ENCODE measurements at regions not wholly inside any gene's neighbourhood (a gene's known extent, or its start where the extent isn't known, plus 50 kb on each side); places are given as distances from the start of the nearest gene placed in this dataset.

DNA sequence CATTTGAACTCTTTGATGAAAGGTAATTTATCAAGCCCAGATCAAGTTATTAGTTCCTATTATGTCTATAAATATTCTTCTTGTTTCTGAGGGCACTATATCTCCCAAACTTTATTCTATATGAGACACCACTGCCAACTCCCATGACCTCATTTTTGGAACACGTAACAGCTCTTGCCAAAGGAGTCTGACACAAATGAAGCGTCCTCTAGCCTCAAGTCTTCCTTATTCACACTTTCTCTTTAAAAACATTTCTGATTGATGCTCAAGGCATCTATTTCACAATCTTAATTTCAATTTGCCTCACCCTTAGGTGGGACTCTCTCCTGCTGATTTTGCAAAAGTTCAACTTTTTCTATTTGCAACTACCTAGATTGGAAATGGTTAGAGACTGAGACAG is 848.4 kb downstream of the GATA3 start:
- no peaks in the 10 kb centered on the region for H3K36me3 ChIP-seq
- H3K9me3 ChIP-seq: no peaks in the 10 kb centered on the region
- intact Hi-C loops (cut with DNase I): no loop called here
- H3K4me1 ChIP-seq (ENCODE audit: insufficient read depth): no peaks in the 10 kb centered on the region
- WGBS, 3 donors: 68 to 76% (median 70%) methylated on average over 2 of the region's 2 CpGs
- no peak overlapping the region for H3K27ac ChIP-seq
- TF ChIP-seq EP300 (IDR thresholded peaks at IDR 0.05) (no peak), POLR2A (IDR thresholded peaks at IDR 0.05) (no peak)
- TF ChIP-seq, protein P1, sequence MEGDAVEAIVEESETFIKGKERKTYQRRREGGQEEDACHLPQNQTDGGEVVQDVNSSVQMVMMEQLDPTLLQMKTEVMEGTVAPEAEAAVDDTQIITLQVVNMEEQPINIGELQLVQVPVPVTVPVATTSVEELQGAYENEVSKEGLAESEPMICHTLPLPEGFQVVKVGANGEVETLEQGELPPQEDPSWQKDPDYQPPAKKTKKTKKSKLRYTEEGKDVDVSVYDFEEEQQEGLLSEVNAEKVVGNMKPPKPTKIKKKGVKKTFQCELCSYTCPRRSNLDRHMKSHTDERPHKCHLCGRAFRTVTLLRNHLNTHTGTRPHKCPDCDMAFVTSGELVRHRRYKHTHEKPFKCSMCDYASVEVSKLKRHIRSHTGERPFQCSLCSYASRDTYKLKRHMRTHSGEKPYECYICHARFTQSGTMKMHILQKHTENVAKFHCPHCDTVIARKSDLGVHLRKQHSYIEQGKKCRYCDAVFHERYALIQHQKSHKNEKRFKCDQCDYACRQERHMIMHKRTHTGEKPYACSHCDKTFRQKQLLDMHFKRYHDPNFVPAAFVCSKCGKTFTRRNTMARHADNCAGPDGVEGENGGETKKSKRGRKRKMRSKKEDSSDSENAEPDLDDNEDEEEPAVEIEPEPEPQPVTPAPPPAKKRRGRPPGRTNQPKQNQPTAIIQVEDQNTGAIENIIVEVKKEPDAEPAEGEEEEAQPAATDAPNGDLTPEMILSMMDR (IDR thresholded peaks at IDR 0.05): no peak
- no peaks in the 10 kb centered on the region for H3K27me3 ChIP-seq
- no peak for DNase-seq
- no peak overlapping the region for H3K4me3 ChIP-seq

DNA sequence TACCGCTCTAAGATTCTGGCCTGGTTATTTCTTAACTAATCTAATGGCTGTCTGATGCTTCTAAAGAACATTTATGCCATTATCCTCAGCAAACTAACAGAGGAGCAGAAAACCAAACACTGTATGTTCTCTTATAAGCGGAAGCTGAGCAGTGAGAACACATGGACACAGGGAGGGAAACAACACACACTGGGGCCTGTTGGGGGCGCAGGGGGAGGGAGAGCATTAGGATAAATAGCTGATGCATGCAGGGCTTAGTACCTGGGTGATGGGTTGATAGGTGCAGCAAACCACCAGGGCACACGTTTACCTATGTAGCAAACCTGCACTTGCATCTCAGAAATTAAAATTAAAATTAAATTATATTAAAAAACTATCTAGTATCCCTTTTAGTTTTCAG is 853.5 kb downstream of the GATA3 start:
- WGBS, 3 donors: 72 to 79% (median 74%) methylated on average over 4 of the region's 4 CpGs
- TF ChIP-seq EP300 (IDR thresholded peaks at IDR 0.05) (no peak), POLR2A (IDR thresholded peaks at IDR 0.05) (no peak)
- TF ChIP-seq, protein P1 (IDR thresholded peaks at IDR 0.05): no peak
- H3K36me3 ChIP-seq: no peaks in the 10 kb centered on the region
- intact Hi-C loops (cut with DNase I): no loop called here
- no peaks in the 10 kb centered on the region for H3K9me3 ChIP-seq
- H3K27ac ChIP-seq: no peak overlapping the region
- no peaks in the 10 kb centered on the region for H3K4me1 ChIP-seq (ENCODE audit: insufficient read depth)
- no peaks in the 10 kb centered on the region for H3K27me3 ChIP-seq
- H3K4me3 ChIP-seq: no peak overlapping the region
- DNase-seq: no peak

DNA sequence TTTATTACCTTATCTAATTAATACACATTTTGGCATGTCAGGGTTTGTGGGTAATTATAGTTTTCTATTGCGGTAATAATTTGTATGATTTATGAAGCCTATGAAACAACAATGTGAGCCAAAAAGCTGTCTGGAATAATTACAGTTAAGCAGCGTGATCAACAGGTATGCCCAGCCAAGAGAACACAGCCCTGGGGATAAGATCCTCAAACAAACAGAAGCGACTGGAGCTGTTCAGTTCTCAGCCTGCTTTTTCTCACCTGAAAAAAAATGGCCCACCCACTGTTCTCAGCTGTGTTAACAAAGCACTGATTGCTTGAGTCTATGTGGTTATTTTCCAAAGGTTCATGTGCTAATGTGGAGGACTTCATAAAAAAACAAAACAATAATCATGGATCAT is 855.8 kb downstream of the GATA3 start:
- H3K27me3 ChIP-seq: no peaks in the 10 kb centered on the region
- H3K9me3 ChIP-seq: no peaks in the 10 kb centered on the region
- no peak overlapping the region for H3K4me3 ChIP-seq
- no peak for DNase-seq
- H3K4me1 ChIP-seq (ENCODE audit: insufficient read depth): no peaks in the 10 kb centered on the region
- intact Hi-C loops (cut with DNase I): no loop called here
- no peak for TF ChIP-seq EP300 (IDR thresholded peaks at IDR 0.05)
- no peak for TF ChIP-seq POLR2A (IDR thresholded peaks at IDR 0.05)
- 14 to 19% (median 16%) methylated on average over 3 of the region's 3 CpGs for WGBS, 3 donors
- no peaks in the 10 kb centered on the region for H3K36me3 ChIP-seq
- H3K27ac ChIP-seq: no peak overlapping the region

DNA sequence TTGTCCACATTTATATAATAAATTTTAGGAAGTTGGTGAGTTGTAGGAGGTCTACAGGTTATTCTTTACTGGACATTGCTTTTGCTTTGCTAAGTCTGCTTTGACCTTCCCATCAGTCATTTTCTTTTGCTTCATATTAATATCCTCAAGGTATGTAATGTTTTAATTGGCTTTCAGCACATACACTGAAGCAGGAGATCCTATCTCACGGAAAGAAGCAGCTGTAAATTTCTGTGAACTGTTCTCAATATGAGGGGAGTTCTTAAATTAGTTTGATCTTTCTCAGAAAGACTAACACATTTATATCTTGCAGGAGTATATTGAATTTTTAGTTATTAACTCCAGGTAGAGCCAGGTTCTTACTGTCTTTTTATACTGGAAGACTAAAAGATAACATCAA is 856.5 kb downstream of the GATA3 start:
- H3K27ac ChIP-seq: no peak overlapping the region
- no peak for DNase-seq
- no peaks in the 10 kb centered on the region for H3K9me3 ChIP-seq
- TF ChIP-seq EP300 (IDR thresholded peaks at IDR 0.05): no peak
- no peak for TF ChIP-seq POLR2A (IDR thresholded peaks at IDR 0.05)
- TF ChIP-seq, protein P1 (IDR thresholded peaks at IDR 0.05): no peak
- no peaks in the 10 kb centered on the region for H3K27me3 ChIP-seq
- no peak overlapping the region for H3K4me3 ChIP-seq
- no peaks in the 10 kb centered on the region for H3K36me3 ChIP-seq
- WGBS, 3 donors: 46 to 50% (median 48%) methylated on average over 1 of the region's 1 CpG
- H3K4me1 ChIP-seq (ENCODE audit: insufficient read depth): no peaks in the 10 kb centered on the region
- intact Hi-C loops (cut with DNase I): no loop called here

DNA sequence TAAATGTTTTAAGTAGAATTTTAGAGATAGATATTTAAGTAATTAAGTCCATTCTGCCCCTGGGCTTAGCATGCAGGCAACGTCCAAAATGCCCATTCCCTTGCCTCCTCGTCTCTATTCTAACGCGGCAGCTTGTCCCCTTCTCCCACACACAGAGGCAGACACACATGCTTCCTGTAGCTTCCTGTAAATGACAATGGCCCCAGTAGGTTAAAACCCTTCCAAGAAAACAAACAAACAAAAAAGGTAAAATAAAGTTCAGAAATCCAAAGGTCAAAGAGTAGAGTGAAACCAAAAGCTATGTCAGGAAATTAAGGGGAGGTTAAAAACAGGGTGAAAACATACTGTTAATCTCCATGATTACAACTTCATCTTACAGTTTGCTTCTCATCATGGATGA is 857.6 kb downstream of the GATA3 start:
- Histone ChIP-seq H3K9me3 (no peaks in the 10 kb centered on the region), H3K27me3 (no peaks in the 10 kb centered on the region), H3K27ac (no peak overlapping the region), H3K4me1 (ENCODE audit: insufficient read depth) (no peaks in the 10 kb centered on the region), H3K4me3 (no peak overlapping the region), H3K36me3 (no peaks in the 10 kb centered on the region)
- 38 to 62% (median 42%) methylated on average over 4 of the region's 4 CpGs for WGBS, 3 donors
- no peak for DNase-seq
- intact Hi-C loops (cut with DNase I): no loop called here
- TF ChIP-seq EP300 (IDR thresholded peaks at IDR 0.05) (no peak), POLR2A (IDR thresholded peaks at IDR 0.05) (no peak)
- TF ChIP-seq, protein P1 (IDR thresholded peaks at IDR 0.05): no peak
